ENCODE measurements at regions not wholly inside any gene's neighbourhood (a gene's known extent, or its start where the extent isn't known, plus 50 kb on each side); places are given as distances from the start of the nearest gene placed in this dataset.

- in situ Hi-C loops (cut with HindIII; ENCODE audit: low pct_ligation_motif_present, low pct_unique_long_range_greater_than_20kb, low sequenced_read_pairs), result no loop called here
- DNase-seq, result no peak
These were observed 294.4 kb upstream of the SIX2 start for GRCh38 chr2:45303417-45304202.

DNA sequence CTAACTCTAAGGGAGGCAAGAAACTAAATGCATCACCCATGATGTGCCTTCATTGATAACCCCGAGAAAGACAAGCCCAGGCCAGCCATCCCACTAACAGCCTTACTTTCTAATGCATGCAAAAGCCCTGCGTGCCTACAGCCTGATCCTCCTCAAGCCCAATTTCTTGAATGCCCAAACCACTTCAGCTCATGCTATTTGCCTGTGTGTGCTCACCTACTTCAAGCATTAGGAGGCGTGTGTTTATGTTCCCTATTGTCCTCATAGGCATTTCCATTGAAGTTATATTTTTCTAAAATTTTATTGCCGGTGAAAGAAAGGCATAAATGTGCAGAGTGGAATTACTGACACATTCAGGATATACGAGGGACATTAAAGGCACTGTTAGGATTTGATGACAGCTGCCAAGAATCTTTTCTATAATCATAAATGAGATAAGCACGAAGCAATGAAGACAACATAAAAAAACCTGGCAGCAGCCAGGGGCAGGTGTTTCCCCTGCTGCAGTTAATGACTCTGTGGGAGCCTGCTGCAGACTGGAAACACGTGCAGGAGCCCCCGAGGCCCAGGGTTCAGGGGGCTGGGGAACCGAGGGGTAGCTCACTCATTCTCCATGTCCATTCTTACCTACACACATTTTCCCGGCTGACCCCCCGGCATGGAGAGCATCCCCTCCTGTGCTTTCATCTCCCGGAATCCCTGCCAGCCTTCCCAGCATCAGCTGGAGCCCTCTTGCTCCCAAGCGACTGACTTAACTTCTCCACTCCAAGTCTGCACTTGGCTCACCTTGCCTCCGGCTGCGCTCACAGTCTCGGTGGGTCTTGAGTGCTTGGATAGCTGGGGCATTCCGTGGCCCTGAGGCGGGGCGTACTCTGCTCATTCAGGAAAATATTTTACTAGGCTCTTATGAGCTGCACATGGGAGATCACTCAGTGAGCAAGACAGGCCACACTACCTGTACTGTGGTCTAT lies 292.3 kb upstream of the SIX2 start:
- in situ Hi-C loops (cut with HindIII; ENCODE audit: low pct_ligation_motif_present, low pct_unique_long_range_greater_than_20kb, low sequenced_read_pairs), result no loop called here
- DNase-seq, result no peak

GRCh38 chr2:45300026-45300750 lies 290.9 kb upstream of the SIX2 start:
- in situ Hi-C loops (cut with HindIII; ENCODE audit: low pct_ligation_motif_present, low pct_unique_long_range_greater_than_20kb, low sequenced_read_pairs), result no loop called here
- DNase-seq, result no peak

- no peak for DNase-seq
- in situ Hi-C loops (cut with HindIII; ENCODE audit: low pct_ligation_motif_present, low pct_unique_long_range_greater_than_20kb, low sequenced_read_pairs), result no loop called here
These were observed 290.1 kb upstream of the SIX2 start for GRCh38 chr2:45299361-45299760.

GRCh38 chr2:45293182-45293581 lies 283.9 kb upstream of the SIX2 start:
- in situ Hi-C loops (cut with HindIII; ENCODE audit: low pct_ligation_motif_present, low pct_unique_long_range_greater_than_20kb, low sequenced_read_pairs), result no loop called here
- no peak for DNase-seq

GRCh38 chr2:45291296-45291701 lies 282.0 kb upstream of the SIX2 start:
- no peak for DNase-seq
- in situ Hi-C loops (cut with HindIII; ENCODE audit: low pct_ligation_motif_present, low pct_unique_long_range_greater_than_20kb, low sequenced_read_pairs), result no loop called here

GRCh38 chr2:45289997-45290709 lies 280.9 kb upstream of the SIX2 start:
- in situ Hi-C loops (cut with HindIII; ENCODE audit: low pct_ligation_motif_present, low pct_unique_long_range_greater_than_20kb, low sequenced_read_pairs), result no loop called here
- DNase-seq, result no peak

DNA sequence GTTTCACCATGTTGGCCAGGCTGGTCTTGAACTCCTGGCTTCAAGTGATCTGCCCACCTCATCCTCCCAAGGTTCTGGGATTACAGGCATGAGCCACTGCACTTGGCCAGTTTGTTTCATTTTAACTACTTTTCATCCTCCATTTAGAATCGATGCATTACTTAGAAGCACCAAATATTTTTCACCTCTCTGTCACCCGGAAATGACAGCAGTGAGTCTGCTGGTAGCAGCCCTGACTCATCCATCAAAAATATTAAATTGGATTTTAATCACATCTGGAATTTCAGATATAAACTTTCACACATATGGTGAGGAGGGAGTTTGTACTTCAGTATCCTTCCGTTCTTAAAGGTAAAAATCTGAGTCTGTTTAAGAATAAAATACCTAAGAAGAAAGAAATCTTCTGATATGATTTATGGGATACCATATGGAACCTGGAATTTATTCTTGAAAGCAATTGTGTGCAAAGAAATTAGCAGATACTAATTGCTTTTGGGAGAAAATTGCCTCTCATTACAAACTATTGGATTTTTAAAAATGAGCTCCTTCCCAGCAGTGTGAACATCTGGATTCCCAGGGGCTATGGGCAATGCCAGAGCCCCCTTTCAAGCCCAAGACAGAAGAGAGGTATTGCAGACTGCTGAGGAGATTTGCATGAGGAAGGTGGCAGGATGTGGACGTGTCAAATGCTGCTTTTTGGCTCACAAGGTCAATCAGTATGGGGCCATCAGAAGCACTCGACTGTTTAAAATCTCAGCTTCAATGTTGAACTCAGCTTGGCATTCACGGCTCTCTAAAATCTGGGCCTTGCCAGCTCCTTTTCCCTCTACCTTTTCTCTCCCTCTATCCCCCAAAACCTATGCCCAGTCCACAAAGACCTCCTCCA lies 279.5 kb upstream of the SIX2 start:
- no peak for DNase-seq
- in situ Hi-C loops (cut with HindIII; ENCODE audit: low pct_ligation_motif_present, low pct_unique_long_range_greater_than_20kb, low sequenced_read_pairs), result no loop called here

DNA sequence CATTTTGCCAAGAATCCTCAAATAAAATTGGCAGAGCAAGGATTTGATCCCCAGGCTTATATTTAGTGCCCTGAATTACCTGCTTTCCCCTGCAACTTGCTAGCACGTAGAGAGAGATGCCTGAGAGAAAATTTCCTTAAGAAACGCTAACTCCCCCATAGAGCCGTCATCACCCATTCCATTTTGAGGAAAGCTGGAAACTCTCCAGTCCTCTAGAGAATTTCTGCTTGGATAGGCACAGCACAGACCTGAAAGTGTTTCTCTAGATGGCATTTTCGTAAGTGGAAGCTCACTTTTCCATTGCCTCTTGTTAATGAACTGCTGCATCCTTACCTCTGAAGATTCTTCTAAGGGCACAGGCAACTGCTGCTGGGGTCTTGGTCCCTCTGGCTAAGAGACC lies 277.8 kb upstream of the SIX2 start:
- no peak for DNase-seq
- in situ Hi-C loops (cut with HindIII; ENCODE audit: low pct_ligation_motif_present, low pct_unique_long_range_greater_than_20kb, low sequenced_read_pairs), result no loop called here

GRCh38 chr2:45285771-45286390 lies 276.6 kb upstream of the SIX2 start:
- in situ Hi-C loops (cut with HindIII; ENCODE audit: low pct_ligation_motif_present, low pct_unique_long_range_greater_than_20kb, low sequenced_read_pairs), result no loop called here
- DNase-seq, result no peak

DNA sequence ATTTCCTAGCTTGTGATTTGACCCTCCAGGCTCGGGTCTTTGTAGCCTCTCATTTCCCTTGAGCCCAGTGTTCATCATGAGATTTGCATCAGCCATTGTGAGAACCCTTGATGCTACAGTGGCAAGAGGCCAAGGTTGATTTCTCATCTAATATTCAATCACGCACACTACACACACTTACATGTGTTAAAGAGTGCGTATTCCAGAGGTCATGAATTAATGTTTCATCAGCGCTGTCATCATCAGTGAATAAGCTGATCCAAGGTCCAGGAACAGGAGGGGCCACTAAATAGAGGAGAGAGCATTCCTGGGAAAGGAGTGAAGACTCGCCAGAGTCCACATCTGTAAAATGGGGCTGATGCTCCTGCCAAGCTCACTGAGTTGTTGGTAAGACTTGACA lies 276.1 kb upstream of the SIX2 start:
- no peak for DNase-seq
- in situ Hi-C loops (cut with HindIII; ENCODE audit: low pct_ligation_motif_present, low pct_unique_long_range_greater_than_20kb, low sequenced_read_pairs), result no loop called here

DNA sequence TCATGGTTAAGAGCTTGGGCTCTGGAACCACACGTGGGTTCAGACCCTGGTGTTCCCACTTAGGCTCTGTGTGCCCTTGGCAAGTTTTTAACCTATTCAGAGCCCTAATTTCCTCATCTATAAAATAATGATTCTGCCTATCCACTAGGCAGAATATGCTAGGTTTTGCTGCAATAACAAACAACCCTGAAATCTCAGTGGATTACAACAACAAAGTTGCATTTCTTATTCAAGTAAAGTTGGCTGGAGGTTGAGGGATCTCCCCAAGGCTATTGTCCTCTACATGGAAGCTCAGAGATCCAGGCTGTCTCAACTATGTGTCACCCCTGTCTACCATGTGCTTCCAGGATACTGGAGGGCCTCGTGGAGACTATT lies 275.4 kb upstream of the SIX2 start:
- DNase-seq, result no peak
- in situ Hi-C loops (cut with HindIII; ENCODE audit: low pct_ligation_motif_present, low pct_unique_long_range_greater_than_20kb, low sequenced_read_pairs), result no loop called here

GRCh38 chr2:45283764-45284620 lies 274.7 kb upstream of the SIX2 start:
- in situ Hi-C loops (cut with HindIII; ENCODE audit: low pct_ligation_motif_present, low pct_unique_long_range_greater_than_20kb, low sequenced_read_pairs), result no loop called here
- no peak for DNase-seq

DNA sequence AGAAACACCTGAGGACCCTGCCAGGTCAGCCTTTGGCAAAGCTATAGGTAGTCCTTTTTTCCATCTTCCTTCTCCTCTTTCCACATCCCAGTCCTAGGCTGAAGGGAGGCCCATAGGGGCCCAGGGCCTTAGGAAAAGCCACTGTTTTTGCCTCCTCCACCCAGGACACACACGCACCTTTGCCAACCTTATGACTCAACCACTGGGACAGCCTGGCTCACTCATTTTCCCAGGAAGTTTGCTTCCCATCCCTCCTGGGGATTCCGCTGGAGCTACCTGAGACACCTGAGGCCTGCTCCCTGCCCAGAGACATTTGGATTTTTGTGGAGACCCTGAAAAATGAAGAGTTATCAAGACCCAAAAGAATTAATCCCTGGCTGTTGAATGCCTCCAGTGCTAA lies 273.4 kb upstream of the SIX2 start:
- in situ Hi-C loops (cut with HindIII; ENCODE audit: low pct_ligation_motif_present, low pct_unique_long_range_greater_than_20kb, low sequenced_read_pairs), result no loop called here
- no peak for DNase-seq

DNA sequence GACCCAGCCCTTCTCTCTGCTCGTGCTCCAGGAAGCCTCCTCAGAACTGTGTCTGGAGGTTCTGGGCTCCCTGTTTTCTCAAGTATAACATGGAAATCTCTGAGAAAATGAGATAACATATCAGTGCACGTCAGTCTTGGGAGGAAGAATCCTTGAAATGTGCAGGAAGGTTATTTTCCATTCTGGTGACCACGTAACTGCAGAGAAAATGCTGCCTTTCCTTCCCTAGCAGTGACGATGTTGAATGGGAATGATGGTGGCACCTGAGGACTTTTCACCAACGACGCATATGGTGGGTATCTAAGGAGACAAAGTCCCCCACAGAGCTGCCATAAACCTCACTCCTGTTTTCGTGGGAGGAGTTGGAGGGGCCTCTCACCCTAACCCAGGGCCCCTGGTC lies 272.1 kb upstream of the SIX2 start:
- DNase-seq, result no peak
- in situ Hi-C loops (cut with HindIII; ENCODE audit: low pct_ligation_motif_present, low pct_unique_long_range_greater_than_20kb, low sequenced_read_pairs), result no loop called here

DNA sequence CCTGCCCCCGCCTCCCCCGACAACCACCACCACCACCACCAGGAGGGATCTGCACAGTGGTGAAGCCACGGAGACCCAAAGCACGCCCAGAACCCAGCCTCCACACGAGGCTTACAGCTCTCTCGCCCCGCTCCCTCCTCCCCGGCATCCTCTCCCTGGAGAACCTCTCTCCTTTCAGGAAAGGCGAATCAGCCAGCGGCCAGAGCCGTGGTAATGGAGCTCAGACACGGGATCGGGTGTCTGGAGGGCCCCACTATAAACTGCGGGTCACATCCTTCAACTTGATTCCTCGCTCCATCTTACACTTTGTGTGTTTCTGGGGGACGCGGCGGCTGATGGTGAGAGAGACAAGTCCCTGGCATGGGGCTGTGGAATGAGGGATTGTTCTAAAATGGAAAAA lies 271.5 kb upstream of the SIX2 start:
- no peak for DNase-seq
- in situ Hi-C loops (cut with HindIII; ENCODE audit: low pct_ligation_motif_present, low pct_unique_long_range_greater_than_20kb, low sequenced_read_pairs), result no loop called here
